Smooth muscle cell (in vitro differentiated cells): ENCODE measurements at regions not wholly inside any gene's neighbourhood (a gene's known extent, or its start where the extent isn't known, plus 50 kb on each side); places are given as distances from the start of the nearest gene placed in this dataset.

Experiments
- DNase-seq: peaks from one replicate; lab custom pipeline; 2025; ENCODE audit not compliant: unreplicated experiment; lab: John Stamatoyannopoulos, UW
- H2AFZ ChIP-seq: fragments of 200-600 bp; sonication (generic); 2 replicates; pipeline ENCODE4 v1.6.0; 2016; ENCODE audit warnings: antibody characterized with exemption, low read depth, mild to moderate bottlenecking
- H3F3A ChIP-seq: fragments of 200-600 bp; sonication (generic); 2 replicates; pipeline ENCODE4 v1.6.0; 2017; ENCODE audit warnings: antibody characterized with exemption, low read depth
- H3K27ac ChIP-seq: fragments of 200-600 bp; sonication (generic); 2 replicates; pipeline ENCODE4 v1.5.1; 2016; ENCODE audit warnings: low read depth, mild to moderate bottlenecking
- H3K27me3 ChIP-seq: fragments of 200-600 bp; sonication (generic); 2 replicates; pipeline ENCODE4 v1.6.1; 2016; ENCODE audit warnings: low read depth, mild to moderate bottlenecking
- H3K36me3 ChIP-seq: fragments of 200-600 bp; sonication (generic); 2 replicates; pipeline ENCODE4 v1.5.1; 2016; ENCODE audit warnings: low read depth
- H3K4me1 ChIP-seq: fragments of 200-600 bp; sonication (generic); 2 replicates; pipeline ENCODE4 v1.5.1; 2016; ENCODE audit warnings: low read depth
- H3K4me2 ChIP-seq: fragments of 200-600 bp; sonication (generic); 2 replicates; pipeline ENCODE4 v1.6.0; 2016; ENCODE audit warnings: mild to moderate bottlenecking
- H3K4me3 ChIP-seq: fragments of 200-600 bp; sonication (generic); 2 replicates; pipeline ENCODE4 v1.5.1; 2016; ENCODE audit warnings: mild to moderate bottlenecking
- H3K79me2 ChIP-seq: fragments of 200-600 bp; sonication (generic); 2 replicates; pipeline ENCODE4 v1.6.0; 2016; ENCODE audit warnings: low read depth, mild to moderate bottlenecking
- H3K9ac ChIP-seq: fragments of 200-600 bp; sonication (generic); 2 replicates; pipeline ENCODE4 v1.6.0; 2016; ENCODE audit warnings: low read depth
- H3K9me3 ChIP-seq: fragments of 200-600 bp; sonication (generic); replicated peaks from 2 replicates; pipeline ENCODE4 v1.5.1; 2016; ENCODE audit warnings: low read depth
- H4K20me1 ChIP-seq: fragments of 200-600 bp; sonication (generic); 2 replicates; pipeline ENCODE4 v1.6.0; 2016; ENCODE audit warnings: low read depth
- CTCF ChIP-seq: fragments of 200-600 bp; sonication (generic); IDR thresholded peaks from 2 replicates; pipeline ENCODE4 v1.5.1; 2017; ENCODE audit warnings: borderline replicate concordance, mild to moderate bottlenecking, antibody characterized with exemption; ENCODE audit not compliant: insufficient read depth, poor library complexity, severe bottlenecking
- WGBS: methylation state at CpG from one replicate; pipeline ENCODE4 v1.1.7; 2016; ENCODE audit warnings: low lambda C conversion rate; 5-methylcytosine and 5-hydroxymethylcytosine counted together

DNA sequence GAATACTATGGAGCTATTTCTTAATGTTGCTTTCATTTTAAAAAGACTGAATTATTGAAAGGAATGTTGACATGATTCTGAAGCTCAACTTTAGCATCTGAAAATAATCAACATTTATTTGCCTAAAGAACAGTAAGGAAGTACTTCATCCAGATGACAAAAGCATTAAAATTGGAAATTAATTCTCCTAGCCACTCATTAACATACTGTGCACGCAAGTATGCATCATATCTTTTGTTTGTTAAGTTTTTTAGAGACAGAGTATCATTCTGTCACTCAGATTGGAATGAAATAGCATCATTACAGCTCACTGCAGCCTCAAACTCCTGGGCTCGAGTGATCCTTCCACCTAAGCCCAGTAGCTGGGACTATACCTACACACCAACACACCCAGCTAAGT, 632.1 kb upstream of the ALCAM start:
- H3K9ac ChIP-seq = no peak overlapping the region
- no peaks in the 10 kb centered on the region for H3K36me3 ChIP-seq
- DNase-seq = no peak
- H4K20me1 ChIP-seq = no peaks in the 10 kb centered on the region
- no peak overlapping the region for H3K27ac ChIP-seq
- H3K9me3 ChIP-seq = no peaks in the 10 kb centered on the region
- H3K4me3 ChIP-seq = no peak overlapping the region
- 94% methylated on average over 2 of the region's 2 CpGs for WGBS
- H2AFZ ChIP-seq = no peak overlapping the region
- no peaks in the 10 kb centered on the region for H3K4me1 ChIP-seq
- no peaks in the 10 kb centered on the region for H3F3A ChIP-seq
- H3K27me3 ChIP-seq = no peaks in the 10 kb centered on the region
- no peak overlapping the region for H3K4me2 ChIP-seq
- TF ChIP-seq CTCF = no peak
- no peaks in the 10 kb centered on the region for H3K79me2 ChIP-seq

DNA sequence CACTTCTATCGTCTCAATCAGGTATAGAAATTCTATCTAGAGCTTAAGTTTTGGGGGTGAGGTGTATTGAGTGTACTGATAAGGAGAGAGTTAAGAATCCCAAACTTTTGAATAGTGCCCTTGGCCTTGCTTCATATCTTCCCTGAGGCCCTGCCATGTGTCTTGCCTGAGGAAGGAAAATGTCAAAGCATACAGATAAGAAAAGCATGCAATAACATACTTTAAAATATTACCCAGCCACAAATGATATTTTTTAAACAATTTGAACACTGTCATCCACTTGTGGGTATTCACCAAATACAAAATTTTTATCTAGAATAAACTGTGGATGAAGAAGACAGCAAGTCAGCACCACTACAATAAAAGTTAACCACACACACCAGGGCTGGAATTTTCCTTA, 631.0 kb upstream of the ALCAM start:
- Histone ChIP-seq H3K79me2 (no peaks in the 10 kb centered on the region), H3K9me3 (no peaks in the 10 kb centered on the region), H3K36me3 (no peaks in the 10 kb centered on the region), H3F3A (no peaks in the 10 kb centered on the region), H3K4me3 (no peak overlapping the region), H3K9ac (no peak overlapping the region), H3K4me2 (peak overlapping the region; percentile 39), H2AFZ (no peak overlapping the region), H3K4me1 (no peaks in the 10 kb centered on the region), H3K27me3 (no peaks in the 10 kb centered on the region), H4K20me1 (no peaks in the 10 kb centered on the region), H3K27ac (no peak overlapping the region)
- no peak for DNase-seq
- TF ChIP-seq CTCF = no peak
- 67% methylated on average over 1 of the region's 1 CpG for WGBS

- Histone ChIP-seq H2AFZ (no peak overlapping the region), H4K20me1 (no peaks in the 10 kb centered on the region), H3K9me3 (no peaks in the 10 kb centered on the region), H3K27me3 (no peaks in the 10 kb centered on the region), H3F3A (no peaks in the 10 kb centered on the region), H3K36me3 (no peaks in the 10 kb centered on the region), H3K79me2 (no peaks in the 10 kb centered on the region), H3K4me1 (no peaks in the 10 kb centered on the region), H3K9ac (no peak overlapping the region), H3K4me3 (no peak overlapping the region), H3K4me2 (no peak overlapping the region), H3K27ac (no peak overlapping the region)
- TF ChIP-seq CTCF = no peak
- DNase-seq = no peak
- WGBS = 87% methylated on average over 2 of the region's 2 CpGs
Observed at GRCh38 chr3:104738271-104738670, 628.4 kb upstream of the ALCAM start.

- Histone ChIP-seq H3K36me3 (no peaks in the 10 kb centered on the region), H3K27me3 (no peaks in the 10 kb centered on the region), H3K9ac (no peak overlapping the region), H3K4me2 (no peak overlapping the region), H3F3A (no peaks in the 10 kb centered on the region), H3K27ac (no peak overlapping the region), H3K4me1 (no peaks in the 10 kb centered on the region), H3K9me3 (no peaks in the 10 kb centered on the region), H2AFZ (no peak overlapping the region), H3K79me2 (no peaks in the 10 kb centered on the region), H3K4me3 (no peak overlapping the region), H4K20me1 (no peaks in the 10 kb centered on the region)
- no peak for DNase-seq
- TF ChIP-seq CTCF = no peak
- 93% methylated on average over 3 of the region's 3 CpGs for WGBS
Observed at GRCh38 chr3:104740874-104741379, 625.8 kb upstream of the ALCAM start.
